ENCODE measurements at regions not wholly inside any gene's neighbourhood (a gene's known extent, or its start where the extent isn't known, plus 50 kb on each side); places are given as distances from the start of the nearest gene placed in this dataset.

DNA sequence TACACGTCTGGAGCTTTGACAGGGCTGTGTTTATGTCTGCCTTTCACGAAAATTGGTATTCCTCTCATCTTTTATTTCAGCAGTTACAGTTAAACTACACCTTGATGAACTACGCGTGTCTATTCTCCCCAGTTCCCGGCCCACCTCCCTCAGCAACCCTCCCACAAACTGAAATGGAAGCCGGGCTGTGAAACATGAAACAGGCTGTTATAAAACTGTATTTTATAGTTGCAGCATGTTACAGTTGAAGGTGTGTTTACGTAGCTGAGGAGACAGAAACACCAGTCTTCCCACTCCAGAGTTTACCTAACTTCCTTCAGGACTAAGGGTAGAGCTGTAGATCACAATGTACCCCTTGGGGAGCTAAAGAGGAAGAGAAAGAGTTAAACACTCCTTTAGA is 228.3 kb upstream of the ZNF32 start:
- no peak for TF ChIP-seq POLR2A (IDR thresholded peaks at IDR 0.05)
- TF ChIP-seq, protein P1, sequence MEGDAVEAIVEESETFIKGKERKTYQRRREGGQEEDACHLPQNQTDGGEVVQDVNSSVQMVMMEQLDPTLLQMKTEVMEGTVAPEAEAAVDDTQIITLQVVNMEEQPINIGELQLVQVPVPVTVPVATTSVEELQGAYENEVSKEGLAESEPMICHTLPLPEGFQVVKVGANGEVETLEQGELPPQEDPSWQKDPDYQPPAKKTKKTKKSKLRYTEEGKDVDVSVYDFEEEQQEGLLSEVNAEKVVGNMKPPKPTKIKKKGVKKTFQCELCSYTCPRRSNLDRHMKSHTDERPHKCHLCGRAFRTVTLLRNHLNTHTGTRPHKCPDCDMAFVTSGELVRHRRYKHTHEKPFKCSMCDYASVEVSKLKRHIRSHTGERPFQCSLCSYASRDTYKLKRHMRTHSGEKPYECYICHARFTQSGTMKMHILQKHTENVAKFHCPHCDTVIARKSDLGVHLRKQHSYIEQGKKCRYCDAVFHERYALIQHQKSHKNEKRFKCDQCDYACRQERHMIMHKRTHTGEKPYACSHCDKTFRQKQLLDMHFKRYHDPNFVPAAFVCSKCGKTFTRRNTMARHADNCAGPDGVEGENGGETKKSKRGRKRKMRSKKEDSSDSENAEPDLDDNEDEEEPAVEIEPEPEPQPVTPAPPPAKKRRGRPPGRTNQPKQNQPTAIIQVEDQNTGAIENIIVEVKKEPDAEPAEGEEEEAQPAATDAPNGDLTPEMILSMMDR (IDR thresholded peaks at IDR 0.05): no peak
